Neural cell (in vitro differentiated cells): ENCODE measurements at regions not wholly inside any gene's neighbourhood (a gene's known extent, or its start where the extent isn't known, plus 50 kb on each side); places are given as distances from the start of the nearest gene placed in this dataset.

Experiments
- H2AFZ ChIP-seq: fragments of 200-600, 300-800 bp; sonication (generic), shearing (Covaris generic); 2 replicates; pipeline ENCODE4 v1.6.0; 2014; ENCODE audit warnings: low read depth, mild to moderate bottlenecking, antibody characterized with exemption, low read length, moderate library complexity
- H3F3A ChIP-seq: fragments of 200-600 bp; shearing (Covaris generic); 2 replicates; pipeline ENCODE4 v1.6.1; 2016; ENCODE audit warnings: mild to moderate bottlenecking, moderate library complexity, mixed read lengths, antibody characterized with exemption, low read length; ENCODE audit not compliant: insufficient read depth, poor library complexity, severe bottlenecking
- H3K27ac ChIP-seq: fragments of 200-600, 300-800 bp; sonication (generic), shearing (Covaris generic); 2 replicates; pipeline ENCODE4 v1.5.1; 2014; ENCODE audit warnings: mild to moderate bottlenecking, low read length, moderate library complexity
- H3K27me3 ChIP-seq: fragments of 300-800, 200-600 bp; sonication (generic), shearing (Covaris generic); 2 replicates; pipeline ENCODE4 v1.6.0; 2014; ENCODE audit warnings: mild to moderate bottlenecking, low read depth, low read length, moderate library complexity; ENCODE audit not compliant: insufficient read depth
- H3K36me3 ChIP-seq: fragments of 300-800, 200-600 bp; sonication (generic), shearing (Covaris generic); 2 replicates; pipeline ENCODE4 v1.5.1; 2014; ENCODE audit warnings: mild to moderate bottlenecking, antibody characterized with exemption, low read length, moderate library complexity; ENCODE audit not compliant: insufficient read depth
- H3K4me2 ChIP-seq: fragments of 300-800, 200-600 bp; sonication (generic), shearing (Covaris generic); 2 replicates; pipeline ENCODE4 v1.6.0; 2014; ENCODE audit warnings: mild to moderate bottlenecking, low read length
- H3K4me3 ChIP-seq: fragments of 300-800, 200-600 bp; sonication (generic), shearing (Covaris generic); 2 replicates; pipeline ENCODE4 v1.5.1; 2014; ENCODE audit warnings: mild to moderate bottlenecking, low read length, moderate library complexity
- H3K79me2 ChIP-seq: fragments of 200-600 bp; shearing (Covaris generic); replicated peaks from 2 replicates; pipeline ENCODE4 v1.6.0; 2014; ENCODE audit warnings: mild to moderate bottlenecking, low read length, moderate library complexity; ENCODE audit not compliant: insufficient read depth
- H3K9ac ChIP-seq: fragments of 300-800, 200-600 bp; sonication (generic), shearing (Covaris generic); 2 replicates; pipeline ENCODE4 v1.6.1; 2016; ENCODE audit warnings: mild to moderate bottlenecking, low read length, mixed read lengths
- H3K9me2 ChIP-seq: fragments of 200-600 bp; shearing (Covaris generic); 2 replicates; pipeline ENCODE4 v1.6.1; 2016; ENCODE audit warnings: mild to moderate bottlenecking, low read length, mixed read lengths; ENCODE audit not compliant: insufficient read depth
- H3K9me3 ChIP-seq: fragments of 200-600, 300-800 bp; sonication (generic), shearing (Covaris generic); 2 replicates; pipeline ENCODE4 v1.6.1; 2016; ENCODE audit warnings: mild to moderate bottlenecking, mixed run types, low read length, moderate library complexity, mixed read lengths
- H4K20me1 ChIP-seq: fragments of 200-600 bp; shearing (Covaris generic); 2 replicates; pipeline ENCODE4 v1.6.1; 2016; ENCODE audit warnings: mild to moderate bottlenecking, mixed run types; ENCODE audit not compliant: insufficient read depth
- CTCF ChIP-seq: fragments of 450-650 bp; IDR thresholded peaks from 2 replicates; pipeline ENCODE4 v1.5.1; 2014; ENCODE audit warnings: antibody characterized with exemption, mild to moderate bottlenecking, moderate library complexity; ENCODE audit not compliant: poor library complexity, severe bottlenecking
- EP300 ChIP-seq: fragments of 450-650 bp; conservative IDR thresholded peaks from 2 replicates; pipeline ENCODE4 v1.6.1; 2014; ENCODE audit warnings: antibody characterized with exemption, mild to moderate bottlenecking, moderate library complexity; ENCODE audit not compliant: poor library complexity, severe bottlenecking
- EZH2 ChIP-seq: fragments of 200-600, 300-800 bp; shearing (Covaris generic), sonication (generic); IDR thresholded peaks from 2 replicates; pipeline ENCODE4 v1.6.1; 2014; ENCODE audit warnings: antibody characterized with exemption, low read length, borderline replicate concordance, mild to moderate bottlenecking; ENCODE audit not compliant: insufficient read depth, poor library complexity, severe bottlenecking
- MXI1 ChIP-seq: fragments of 450-650 bp; conservative IDR thresholded peaks from 2 replicates; pipeline ENCODE4 v1.6.1; 2014; ENCODE audit warnings: antibody characterized with exemption, mild to moderate bottlenecking; ENCODE audit not compliant: poor library complexity, severe bottlenecking
- POLR2AphosphoS5 ChIP-seq: IDR thresholded peaks from 2 replicates; pipeline ENCODE4 v1.6.1; 2012
- RAD21 ChIP-seq: fragments of 450-650 bp; conservative IDR thresholded peaks from 2 replicates; pipeline ENCODE4 v1.6.1; 2014; ENCODE audit warnings: antibody characterized with exemption, mild to moderate bottlenecking, moderate library complexity
- REST ChIP-seq: IDR thresholded peaks from 2 replicates; pipeline ENCODE4 v1.6.1; 2012; ENCODE audit warnings: borderline replicate concordance
- SMC3 ChIP-seq: fragments of 450-650 bp; conservative IDR thresholded peaks from 2 replicates; pipeline ENCODE4 v1.6.1; 2014; ENCODE audit warnings: antibody characterized with exemption, mild to moderate bottlenecking, moderate library complexity; ENCODE audit not compliant: poor library complexity
- TAF1 ChIP-seq: IDR thresholded peaks from 2 replicates; pipeline ENCODE4 v1.6.1; 2012; ENCODE audit warnings: low read depth

- Histone ChIP-seq H3K79me2 (no peaks in the 10 kb centered on the region), H4K20me1 (no peaks in the 10 kb centered on the region), H3K4me3 (no peak overlapping the region), H3K9ac (no peak overlapping the region), H2AFZ (no peak overlapping the region), H3K27ac (no peak overlapping the region), H3K9me2 (no peaks in the 10 kb centered on the region), H3K9me3 (no peaks in the 10 kb centered on the region), H3K27me3 (no peaks in the 10 kb centered on the region), H3K36me3 (no peaks in the 10 kb centered on the region), H3F3A (no peaks in the 10 kb centered on the region), H3K4me2 (no peak overlapping the region)
- TF ChIP-seq POLR2AphosphoS5, result no peak
- no peak for TF ChIP-seq TAF1
- no peak for TF ChIP-seq CTCF
- no peak for TF ChIP-seq EZH2
- TF ChIP-seq EP300, result no peak
- no peak for TF ChIP-seq MXI1
- no peak for TF ChIP-seq SMC3
- TF ChIP-seq RAD21, result no peak
- no peak for TF ChIP-seq REST
These were observed 237.3 kb upstream of the GAP43 start for GRCh38 chr3:115385774-115386730.

GRCh38 chr3:115388166-115388565, 235.1 kb upstream of the GAP43 start:
- Histone ChIP-seq H3K36me3 (no peaks in the 10 kb centered on the region), H3K4me3 (no peak overlapping the region), H3K4me2 (no peak overlapping the region), H2AFZ (no peak overlapping the region), H3K27me3 (no peaks in the 10 kb centered on the region), H3K9me3 (no peaks in the 10 kb centered on the region), H3K9me2 (no peaks in the 10 kb centered on the region), H3K27ac (no peak overlapping the region), H3K79me2 (no peaks in the 10 kb centered on the region), H3K9ac (no peak overlapping the region), H3F3A (no peaks in the 10 kb centered on the region), H4K20me1 (no peaks in the 10 kb centered on the region)
- TF ChIP-seq EP300, result no peak
- TF ChIP-seq RAD21, result no peak
- TF ChIP-seq MXI1, result no peak
- TF ChIP-seq EZH2, result no peak
- TF ChIP-seq REST, result no peak
- TF ChIP-seq TAF1, result no peak
- TF ChIP-seq CTCF, result no peak
- no peak for TF ChIP-seq POLR2AphosphoS5
